ENCODE measurements at regions not wholly inside any gene's neighbourhood (a gene's known extent, or its start where the extent isn't known, plus 50 kb on each side); places are given as distances from the start of the nearest gene placed in this dataset.
"Not testable (repeated sequence)": the region's sequence is repeated elsewhere in the genome, so short reads cannot be mapped to it uniquely, and the experiment has no call there.

DNA sequence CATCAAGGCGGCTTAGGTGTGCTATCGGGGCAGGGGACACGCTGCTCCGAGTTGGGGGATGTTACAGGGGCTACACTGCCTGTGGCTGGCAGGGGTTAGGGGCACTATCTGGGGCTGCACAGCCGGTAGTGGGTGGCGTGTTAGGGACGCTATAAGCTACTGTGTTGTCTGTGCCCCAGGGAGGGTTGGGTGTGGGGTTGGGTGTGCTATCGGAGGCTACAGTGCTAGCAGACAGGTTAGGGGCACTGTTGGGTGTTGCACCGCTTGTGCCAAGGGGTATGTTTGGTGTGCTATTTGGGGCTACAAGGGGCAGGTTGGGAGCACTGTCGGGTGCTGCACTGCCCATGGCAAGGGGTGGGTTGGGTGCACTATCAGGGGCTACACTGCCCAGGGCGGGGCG is 120.2 kb upstream of the VPREB1 start:
- H3K4me3 ChIP-seq (ENCODE audit: low read length): no peak overlapping the region
- TF ChIP-seq, protein P1, sequence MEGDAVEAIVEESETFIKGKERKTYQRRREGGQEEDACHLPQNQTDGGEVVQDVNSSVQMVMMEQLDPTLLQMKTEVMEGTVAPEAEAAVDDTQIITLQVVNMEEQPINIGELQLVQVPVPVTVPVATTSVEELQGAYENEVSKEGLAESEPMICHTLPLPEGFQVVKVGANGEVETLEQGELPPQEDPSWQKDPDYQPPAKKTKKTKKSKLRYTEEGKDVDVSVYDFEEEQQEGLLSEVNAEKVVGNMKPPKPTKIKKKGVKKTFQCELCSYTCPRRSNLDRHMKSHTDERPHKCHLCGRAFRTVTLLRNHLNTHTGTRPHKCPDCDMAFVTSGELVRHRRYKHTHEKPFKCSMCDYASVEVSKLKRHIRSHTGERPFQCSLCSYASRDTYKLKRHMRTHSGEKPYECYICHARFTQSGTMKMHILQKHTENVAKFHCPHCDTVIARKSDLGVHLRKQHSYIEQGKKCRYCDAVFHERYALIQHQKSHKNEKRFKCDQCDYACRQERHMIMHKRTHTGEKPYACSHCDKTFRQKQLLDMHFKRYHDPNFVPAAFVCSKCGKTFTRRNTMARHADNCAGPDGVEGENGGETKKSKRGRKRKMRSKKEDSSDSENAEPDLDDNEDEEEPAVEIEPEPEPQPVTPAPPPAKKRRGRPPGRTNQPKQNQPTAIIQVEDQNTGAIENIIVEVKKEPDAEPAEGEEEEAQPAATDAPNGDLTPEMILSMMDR (conservative IDR thresholded peaks at IDR 0.05; ENCODE audit: low read length): no peak
- DNase-seq (ENCODE audit: low read depth): no peak

DNA sequence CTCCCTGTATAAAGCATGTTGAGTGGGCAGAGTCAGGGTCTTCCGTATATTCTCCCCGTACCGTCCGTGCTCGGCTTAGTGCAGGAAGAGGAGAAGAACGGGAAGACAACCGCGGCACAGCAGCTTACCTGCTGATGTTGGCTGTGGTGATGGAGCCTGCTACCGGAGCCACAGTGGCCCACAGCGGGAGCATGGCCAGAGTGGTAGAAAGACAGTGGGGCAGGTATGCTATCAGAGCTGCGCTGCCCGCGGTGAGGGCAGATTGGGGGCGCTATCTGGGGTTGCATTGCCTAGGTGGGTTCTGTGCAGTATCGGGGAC is 120.7 kb upstream of the VPREB1 start:
- no peak for DNase-seq (ENCODE audit: low read depth)
- no peak overlapping the region for H3K4me3 ChIP-seq (ENCODE audit: low read length)
- TF ChIP-seq, protein P1 (conservative IDR thresholded peaks at IDR 0.05; ENCODE audit: low read length): no peak

DNA sequence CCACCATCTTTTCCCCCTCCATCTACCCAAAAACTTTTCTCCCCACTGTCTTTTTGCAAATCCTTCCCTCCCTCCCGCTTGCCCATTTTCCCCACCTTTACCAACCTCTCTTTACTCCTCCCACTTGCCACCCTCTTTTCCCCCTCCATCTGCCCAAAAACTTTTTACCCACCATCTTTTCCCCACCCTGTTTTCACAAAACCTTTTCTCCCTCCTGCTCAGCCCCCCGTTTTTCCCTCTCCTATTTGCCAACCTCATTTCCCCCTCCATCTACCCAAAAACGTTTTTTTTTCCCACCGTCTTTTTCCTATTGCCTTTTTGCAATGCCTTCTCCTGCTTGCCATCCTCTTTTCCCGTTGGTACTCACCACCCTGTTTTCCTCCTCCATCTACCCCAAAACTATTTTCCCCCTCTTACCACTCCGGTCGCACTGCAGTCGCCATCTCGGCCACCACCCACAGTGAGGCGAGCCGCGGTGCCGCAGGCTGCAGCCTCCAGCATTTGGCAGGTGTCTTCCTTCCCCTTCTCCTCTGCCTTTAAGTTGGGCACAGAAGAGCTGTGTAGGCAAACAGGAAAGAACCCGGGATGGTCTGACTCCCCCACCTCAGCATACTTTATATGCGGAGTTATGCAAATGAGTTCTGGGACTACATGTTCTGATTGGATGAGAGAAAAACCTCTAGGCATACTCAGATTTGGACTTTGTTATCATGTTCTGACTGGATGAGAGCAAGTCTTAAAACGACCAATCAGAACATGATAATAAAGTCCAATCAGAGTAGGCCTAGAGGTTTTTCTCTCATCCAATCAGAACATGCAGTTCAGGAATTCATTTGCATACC is 121.2 kb upstream of the VPREB1 start:
- TF ChIP-seq, protein P1 (conservative IDR thresholded peaks at IDR 0.05; ENCODE audit: low read length): no peak
- no peak overlapping the region for H3K4me3 ChIP-seq (ENCODE audit: low read length)
- DNase-seq (ENCODE audit: low read depth): no peak

- H3K4me3 ChIP-seq (ENCODE audit: low read length): no peak overlapping the region
- TF ChIP-seq, protein P1 (conservative IDR thresholded peaks at IDR 0.05; ENCODE audit: low read length): no peak
- DNase-seq (ENCODE audit: low read depth): no peak
Observed at GRCh38 chr22:22122348-22123117, 122.1 kb upstream of the VPREB1 start.

DNA sequence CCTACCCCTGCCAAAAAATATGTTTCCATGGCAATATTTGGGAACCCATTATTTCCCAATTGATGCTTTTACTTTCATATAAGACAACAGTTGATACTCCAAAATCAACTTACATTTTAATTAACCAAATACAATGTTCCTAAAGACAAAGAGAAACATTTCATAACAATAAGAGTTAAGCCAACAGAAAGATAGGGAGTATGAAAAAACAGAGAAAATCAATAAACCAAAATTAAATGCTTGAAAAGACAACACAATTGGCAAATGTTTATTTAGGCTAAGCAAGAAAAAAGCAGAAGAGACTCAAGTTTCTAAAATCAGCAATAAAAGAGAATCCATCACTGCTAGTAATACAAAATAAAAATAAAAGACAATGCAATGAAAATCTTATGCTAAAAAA is 123.1 kb upstream of the VPREB1 start:
- no peak for DNase-seq (ENCODE audit: low read depth)
- TF ChIP-seq, protein P1 (conservative IDR thresholded peaks at IDR 0.05; ENCODE audit: low read length): no peak
- no peak overlapping the region for H3K4me3 ChIP-seq (ENCODE audit: low read length)

- no peak overlapping the region for H3K4me3 ChIP-seq (ENCODE audit: low read length)
- TF ChIP-seq, protein P1 (conservative IDR thresholded peaks at IDR 0.05; ENCODE audit: low read length): no peak
- DNase-seq (ENCODE audit: low read depth): no peak
Observed at GRCh38 chr22:22120160-22120559, 124.4 kb upstream of the VPREB1 start.

DNA sequence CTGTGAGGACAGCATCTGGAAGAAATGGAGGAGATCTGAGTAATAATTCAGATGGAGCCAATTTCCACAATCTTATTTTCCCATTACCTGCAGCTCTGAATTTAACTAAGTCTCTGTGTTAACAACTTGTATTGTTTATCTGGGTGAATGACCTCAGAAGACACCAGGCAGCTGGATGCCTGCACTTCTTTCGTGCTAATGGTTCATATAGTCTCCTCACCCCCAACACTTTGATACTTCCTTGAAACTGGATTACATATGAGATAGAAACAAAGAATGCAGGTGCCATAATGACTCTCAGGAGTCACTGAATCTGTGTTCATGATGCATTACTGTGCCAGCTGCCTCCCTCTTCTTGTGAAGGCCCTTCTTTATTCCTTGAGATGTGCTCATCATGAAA is 125.6 kb upstream of the VPREB1 start:
- H3K4me3 ChIP-seq (ENCODE audit: low read length): no peak overlapping the region
- TF ChIP-seq, protein P1 (conservative IDR thresholded peaks at IDR 0.05; ENCODE audit: low read length): no peak
- DNase-seq (ENCODE audit: low read depth): no peak

GRCh38 chr22:22117864-22118544 is 126.6 kb upstream of the VPREB1 start:
- H3K4me3 ChIP-seq (ENCODE audit: low read length); DNase-seq (ENCODE audit: low read depth): not testable (repeated sequence)

DNA sequence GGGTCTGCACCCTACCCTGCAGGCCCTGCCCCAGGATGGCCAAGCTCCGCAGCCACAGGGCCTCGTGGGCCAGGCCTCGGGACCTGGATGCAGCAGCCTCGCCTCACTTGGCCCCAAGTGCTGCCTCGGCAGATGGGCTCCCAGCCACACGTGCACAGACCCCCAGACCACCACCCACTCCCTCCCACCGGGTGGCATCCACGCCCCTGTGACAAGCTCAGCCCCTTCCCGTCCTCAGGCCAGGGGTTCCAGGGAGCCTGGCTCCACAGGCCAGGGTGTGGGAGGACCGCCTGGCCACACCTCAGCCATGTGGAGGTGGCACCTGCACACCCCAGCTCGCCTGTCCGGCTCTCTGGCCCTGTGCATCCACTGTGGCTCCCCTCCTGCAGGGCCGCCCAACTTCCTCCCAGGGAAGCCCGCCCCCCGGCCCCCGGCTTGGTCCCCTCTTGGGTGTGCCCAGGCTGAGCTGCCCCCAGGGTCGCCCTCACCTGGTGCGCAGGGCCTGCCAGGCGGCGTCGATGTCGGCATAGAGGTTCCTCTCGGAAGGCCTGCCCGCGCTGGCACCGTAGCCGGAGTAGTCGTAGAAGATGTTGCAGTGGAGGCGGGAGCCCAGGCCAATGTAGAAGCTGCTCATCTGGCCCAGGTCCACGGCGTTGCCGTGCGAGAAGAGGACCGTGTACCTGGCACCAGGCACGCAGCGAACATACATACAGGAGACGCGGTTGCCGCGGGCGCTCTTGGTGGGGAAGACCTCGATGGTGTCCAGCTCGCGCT is 127.4 kb upstream of the VPREB1 start:
- DNase-seq (ENCODE audit: low read depth); H3K4me3 ChIP-seq (ENCODE audit: low read length): not testable (repeated sequence)
